IPS DF 6.9 (cell line): ENCODE measurements at regions not wholly inside any gene's neighbourhood (a gene's known extent, or its start where the extent isn't known, plus 50 kb on each side); places are given as distances from the start of the nearest gene placed in this dataset.

Experiments
- DNase-seq: peaks from one replicate; pipeline ENCODE4 v3.0.0-alpha.2; 2013; ENCODE audit warnings: low read depth, low spot score
- H3K27ac ChIP-seq: one replicate; pipeline ENCODE4 v1.5.1; 2013; ENCODE audit warnings: low read length, control low read depth
- H3K27me3 ChIP-seq: 2 replicates; pipeline ENCODE4 v1.6.1; 2013; ENCODE audit warnings: mild to moderate bottlenecking, low read length; ENCODE audit not compliant: control insufficient read depth, insufficient read depth
- H3K36me3 ChIP-seq: 2 replicates; pipeline ENCODE4 v1.6.1; 2013; ENCODE audit warnings: low read length; ENCODE audit not compliant: control insufficient read depth, insufficient read depth
- H3K4me1 ChIP-seq: 2 replicates; pipeline ENCODE4 v1.6.1; 2013; ENCODE audit warnings: low read length; ENCODE audit not compliant: control insufficient read depth, insufficient read depth
- H3K4me3 ChIP-seq: 2 replicates; pipeline ENCODE4 v1.5.1; 2013; ENCODE audit warnings: mild to moderate bottlenecking, low read length
- H3K9me3 ChIP-seq: 2 replicates; pipeline ENCODE4 v1.6.1; 2013; ENCODE audit warnings: low read length, inconsistent platforms; ENCODE audit not compliant: control insufficient read depth, insufficient read depth
- WGBS: extraction: QIAGEN DNeasy Blood & Tissue Kit; methylation state at CpG from one replicate; pipeline ENCODE4 v1.1.7; 2013; ENCODE audit warnings: mixed read lengths, missing lambda C conversion rate; ENCODE audit not compliant: insufficient read length, insufficient coverage; 5-methylcytosine and 5-hydroxymethylcytosine counted together

GRCh38 chr2:225100856-225101294 is 58.6 kb upstream of the DOCK10 start:
- H3K27ac ChIP-seq, result no peak overlapping the region
- H3K27me3 ChIP-seq, result no peaks in the 10 kb centered on the region
- H3K4me1 ChIP-seq, result 0 out of 2 replicates have a peak, but pooled peaks cover 1% of the 10 kb centered on the region
- DNase-seq, result no peak
- no peaks in the 10 kb centered on the region for H3K9me3 ChIP-seq
- H3K36me3 ChIP-seq, result no peaks in the 10 kb centered on the region
- no CpG with 5 or more reads among the region's 1 CpG for WGBS
- H3K4me3 ChIP-seq, result no peak overlapping the region

- Histone ChIP-seq H3K4me1 (0 out of 2 replicates have a peak, but pooled peaks cover 1% of the 10 kb centered on the region), H3K36me3 (no peaks in the 10 kb centered on the region), H3K9me3 (no peaks in the 10 kb centered on the region), H3K27ac (no peak overlapping the region), H3K27me3 (no peaks in the 10 kb centered on the region), H3K4me3 (no peak overlapping the region)
- WGBS, result no CpG with 5 or more reads among the region's 1 CpG
- DNase-seq, result no peak
These were observed 58.0 kb upstream of the DOCK10 start for GRCh38 chr2:225100269-225100668.

GRCh38 chr2:225097035-225097434 is 54.8 kb upstream of the DOCK10 start:
- Histone ChIP-seq H3K27me3 (no peaks in the 10 kb centered on the region), H3K27ac (no peak overlapping the region), H3K9me3 (no peaks in the 10 kb centered on the region), H3K4me3 (no peak overlapping the region), H3K36me3 (no peaks in the 10 kb centered on the region), H3K4me1 (0 out of 2 replicates have a peak, but pooled peaks cover 1% of the 10 kb centered on the region)
- DNase-seq, result no peak
- no CpG with 5 or more reads among the region's 1 CpG for WGBS
